Activated naive CD4-positive, alpha-beta T cell treated with anti-CD3 and anti-CD28 coated beads for 36 hours (primary cell): ENCODE measurements at regions not wholly inside any gene's neighbourhood (a gene's known extent, or its start where the extent isn't known, plus 50 kb on each side); places are given as distances from the start of the nearest gene placed in this dataset.
A peak's percentile ranks its signal among the peaks of the same experiment; 100 is the strongest.

ENCODE experiments used
- CTCF ChIA-PET: fragments of 350-600 bp; sonication (Branson Sonifier 250); formaldehyde crosslinking; loops from one replicate; lab custom pipeline; 2021; ENCODE audit warnings: antibody characterized with exemption; lab: Charles Lee
- DNase-seq: peaks from one replicate; pipeline ENCODE4 v3.0.0-alpha.2; 2020
- H3K27ac Mint-ChIP-seq: one replicate; pipeline ENCODE4 v1.8.0; 2021; ENCODE audit warnings: mild to moderate bottlenecking, mixed read lengths
- H3K27me3 Mint-ChIP-seq: one replicate; pipeline ENCODE4 v1.8.0; 2021; ENCODE audit warnings: low read depth, mixed read lengths
- H3K36me3 Mint-ChIP-seq: one replicate; pipeline ENCODE4 v1.8.0; 2021; ENCODE audit warnings: low read depth, mixed read lengths
- H3K4me1 Mint-ChIP-seq: one replicate; pipeline ENCODE4 v1.8.0; 2021; ENCODE audit warnings: low read depth, mixed read lengths
- H3K4me3 Mint-ChIP-seq: one replicate; pipeline ENCODE4 v1.8.0; 2021; ENCODE audit warnings: mild to moderate bottlenecking, moderate library complexity, mixed read lengths
- H3K9me3 Mint-ChIP-seq: one replicate; pipeline ENCODE4 v1.8.0; 2021; ENCODE audit warnings: mixed read lengths
- intact Hi-C: fragments of 100-400 bp; cut with micrococcal nuclease; formaldehyde crosslinking; loops from one replicate; pipeline ENCODE4 v1.15.1; 2023

DNA sequence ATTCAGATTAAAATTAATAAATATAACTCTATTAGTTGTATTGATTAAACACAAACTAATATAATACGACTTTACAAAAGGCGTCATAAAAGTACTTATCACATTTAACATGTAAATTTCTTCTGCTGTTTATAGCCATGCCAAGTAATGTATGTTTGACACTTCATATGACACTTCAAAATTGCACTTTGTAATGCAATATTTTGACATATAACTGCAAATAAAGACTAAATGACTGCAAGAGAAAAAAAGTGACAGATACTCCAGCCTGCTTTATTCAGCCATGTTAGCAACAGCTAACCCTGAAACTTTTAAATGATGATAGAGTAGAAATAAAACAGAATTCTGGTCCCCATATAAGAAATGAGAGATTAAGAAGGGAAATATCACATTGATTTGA is 1238.0 kb downstream of the MRPL39 start:
- intact Hi-C loops: no loop called here
- Mint-ChIP-seq H3K4me1 (no peaks in the 10 kb centered on the region), H3K36me3 (no peaks in the 10 kb centered on the region), H3K27me3 (peaks cover 2% of the 10 kb centered on the region), H3K9me3 (no peaks in the 10 kb centered on the region), H3K27ac (no peak overlapping the region), H3K4me3 (no peak overlapping the region)
- no peak for DNase-seq
- CTCF ChIA-PET: no interaction called here

DNA sequence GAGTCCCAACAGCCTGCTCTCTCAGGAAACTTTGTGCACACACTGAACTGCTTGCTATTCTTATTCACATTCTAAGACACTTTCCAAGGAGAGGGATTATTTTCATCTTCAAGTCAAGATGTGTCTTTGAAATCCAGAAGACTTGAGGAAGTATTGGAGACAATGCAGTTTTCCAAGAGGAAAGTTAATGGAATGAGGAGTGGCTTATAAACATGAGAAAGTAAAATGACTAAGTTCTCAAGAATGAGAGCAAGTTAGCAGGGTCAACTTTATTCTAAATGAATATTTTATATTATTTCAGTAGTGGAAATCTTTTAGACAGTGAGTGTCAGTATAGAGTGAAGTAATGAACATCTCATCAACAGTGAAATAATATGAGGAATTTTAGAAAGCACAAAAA is 1239.3 kb downstream of the MRPL39 start:
- no peaks in the 10 kb centered on the region for H3K9me3 Mint-ChIP-seq
- CTCF ChIA-PET: no interaction called here
- intact Hi-C loops: no loop called here

DNA sequence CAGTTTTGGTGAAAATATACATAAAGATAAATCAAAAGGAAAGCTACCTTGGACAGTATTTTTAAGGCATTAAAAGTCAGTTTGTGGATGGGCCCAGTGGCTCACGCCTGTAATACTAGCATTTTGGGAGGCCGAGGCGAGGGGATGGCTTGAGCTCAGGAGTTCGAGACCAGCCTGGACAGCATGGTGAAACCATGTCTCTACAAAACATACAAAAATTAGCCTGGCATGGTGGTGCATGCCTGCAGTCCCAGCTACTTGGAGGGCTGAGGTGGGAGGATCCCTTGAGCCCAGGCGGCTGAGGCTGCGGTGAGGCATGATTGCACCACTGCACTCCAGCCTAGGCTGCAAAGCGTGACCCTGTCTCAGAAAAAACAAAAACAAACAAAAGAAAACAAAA is 1253.8 kb downstream of the MRPL39 start:
- DNase-seq: no peak
- no peaks in the 10 kb centered on the region for H3K4me1 Mint-ChIP-seq
- H3K9me3 Mint-ChIP-seq: no peaks in the 10 kb centered on the region
- intact Hi-C loops: no loop called here
- CTCF ChIA-PET: interaction anchor here (0.6 kb wide), 1 partner anchor 975 kb away, joined by 3 read pairs; no protein-coding TSS in a partner anchor
- H3K27me3 Mint-ChIP-seq: no peaks in the 10 kb centered on the region
- no peaks in the 10 kb centered on the region for H3K36me3 Mint-ChIP-seq
- H3K4me3 Mint-ChIP-seq: no peak overlapping the region
- H3K27ac Mint-ChIP-seq: no peak overlapping the region

More for the DNA sequence above, 1239.3 kb downstream of the MRPL39 start:
- H3K4me3 Mint-ChIP-seq: no peak overlapping the region
- no peaks in the 10 kb centered on the region for H3K4me1 Mint-ChIP-seq
- peaks cover 2% of the 10 kb centered on the region for H3K27me3 Mint-ChIP-seq
- DNase-seq: no peak
- H3K27ac Mint-ChIP-seq: no peak overlapping the region
- no peaks in the 10 kb centered on the region for H3K36me3 Mint-ChIP-seq

DNA sequence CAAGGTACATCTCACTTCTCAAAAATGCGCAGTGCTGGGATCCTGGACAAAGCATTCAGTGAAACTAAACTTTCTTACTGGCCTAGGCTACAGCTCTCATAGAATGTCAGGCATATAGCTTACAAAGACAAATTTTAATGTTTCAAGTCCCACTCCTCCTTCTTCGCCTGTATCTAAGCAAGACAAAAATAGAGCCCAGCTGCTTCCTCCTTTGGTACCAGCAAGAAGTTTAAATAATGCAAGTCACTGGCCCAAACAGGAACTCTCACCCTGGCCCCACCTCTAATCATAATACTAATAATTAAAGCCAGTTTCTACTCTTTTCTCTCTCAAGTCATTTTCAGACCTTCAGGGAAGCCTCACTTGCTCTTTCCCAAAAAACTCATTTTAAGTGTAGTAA is 1267.9 kb downstream of the MRPL39 start:
- no peaks in the 10 kb centered on the region for H3K4me1 Mint-ChIP-seq
- no peak for DNase-seq
- CTCF ChIA-PET: no interaction called here
- intact Hi-C loops: no loop called here
- H3K4me3 Mint-ChIP-seq: no peak overlapping the region
- H3K9me3 Mint-ChIP-seq: no peaks in the 10 kb centered on the region
- H3K36me3 Mint-ChIP-seq: no peaks in the 10 kb centered on the region
- H3K27me3 Mint-ChIP-seq: no peaks in the 10 kb centered on the region
- H3K27ac Mint-ChIP-seq: no peak overlapping the region

DNA sequence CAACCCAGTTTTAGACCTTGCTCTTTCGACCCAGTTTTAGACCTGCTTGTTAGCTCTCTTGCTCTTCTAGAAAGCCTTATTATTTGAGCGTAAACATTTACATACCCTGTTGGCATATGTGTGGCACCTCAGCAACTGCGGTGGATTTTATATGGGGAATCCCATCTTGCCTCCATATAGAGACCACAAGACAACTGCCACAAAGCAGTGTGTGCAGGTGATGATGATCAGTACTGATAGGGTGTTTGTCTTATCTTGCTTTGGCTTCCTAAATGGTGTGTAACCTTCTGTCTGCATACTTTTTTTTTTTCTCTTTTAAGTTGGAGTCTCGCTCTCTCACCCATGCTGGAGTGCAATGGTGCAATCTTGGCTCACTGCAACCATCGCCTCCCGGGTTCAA is 1270.8 kb downstream of the MRPL39 start:
- Mint-ChIP-seq H3K4me1 (no peaks in the 10 kb centered on the region), H3K9me3 (no peaks in the 10 kb centered on the region), H3K36me3 (no peaks in the 10 kb centered on the region), H3K4me3 (no peak overlapping the region), H3K27me3 (peaks cover 2% of the 10 kb centered on the region), H3K27ac (no peak overlapping the region)
- no peak for DNase-seq
- intact Hi-C loops: no loop called here
- CTCF ChIA-PET: no interaction called here

DNA sequence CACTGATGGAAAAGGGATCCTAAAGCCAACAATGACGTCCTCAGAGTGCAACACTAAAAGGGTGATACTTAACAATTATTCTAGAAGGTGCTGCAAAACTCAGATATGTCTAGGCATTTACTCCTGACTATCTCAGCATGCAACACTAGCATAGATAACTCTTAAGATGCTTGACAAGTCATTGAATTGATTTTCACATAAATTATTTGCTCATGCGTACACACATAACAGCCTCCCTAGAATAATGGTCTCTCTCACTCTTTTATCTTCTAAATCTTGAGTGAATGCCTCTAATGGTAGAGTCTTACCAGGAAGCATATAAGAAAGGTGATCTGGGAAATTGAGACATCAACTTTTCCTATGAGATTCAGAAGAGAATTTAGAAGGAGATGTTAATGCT is 1283.7 kb downstream of the MRPL39 start:
- H3K36me3 Mint-ChIP-seq: no peaks in the 10 kb centered on the region
- peaks cover 3% of the 10 kb centered on the region for H3K9me3 Mint-ChIP-seq
- no peak for DNase-seq
- CTCF ChIA-PET: no interaction called here
- no peaks in the 10 kb centered on the region for H3K4me1 Mint-ChIP-seq
- peaks cover 5% of the 10 kb centered on the region for H3K27me3 Mint-ChIP-seq
- intact Hi-C loops: no loop called here
- no peak overlapping the region for H3K27ac Mint-ChIP-seq
- H3K4me3 Mint-ChIP-seq: no peak overlapping the region

DNA sequence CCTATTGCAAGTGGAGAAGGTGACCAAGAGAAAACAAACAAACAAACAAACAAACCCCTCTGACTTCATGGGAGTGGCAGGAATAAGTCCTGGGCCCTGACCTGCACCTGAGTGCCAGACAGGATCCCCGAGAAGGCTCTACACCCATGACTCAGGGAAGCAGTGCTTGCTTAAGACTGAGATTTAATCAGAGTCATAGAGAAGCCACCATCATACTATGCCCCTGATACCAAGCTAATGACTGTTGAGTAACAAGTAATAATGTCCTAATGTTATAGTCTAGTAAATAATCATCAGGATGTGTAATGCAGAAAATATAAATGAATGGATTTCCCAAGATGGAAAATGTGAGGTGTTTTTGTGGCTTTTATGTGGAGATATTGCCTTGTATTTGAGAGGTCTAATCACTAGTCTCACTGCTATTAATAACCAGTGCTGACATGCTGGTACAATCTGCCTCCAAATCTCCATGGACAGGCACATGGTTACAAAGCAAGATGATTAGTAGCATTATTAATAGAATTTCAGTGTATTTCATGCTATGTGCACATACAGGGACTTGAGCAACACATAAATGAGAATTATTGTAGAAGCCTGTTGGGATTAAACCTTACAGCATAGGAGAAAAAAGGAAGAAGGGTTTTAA is 1290.9 kb downstream of the MRPL39 start:
- H3K4me1 Mint-ChIP-seq: no peaks in the 10 kb centered on the region

DNA sequence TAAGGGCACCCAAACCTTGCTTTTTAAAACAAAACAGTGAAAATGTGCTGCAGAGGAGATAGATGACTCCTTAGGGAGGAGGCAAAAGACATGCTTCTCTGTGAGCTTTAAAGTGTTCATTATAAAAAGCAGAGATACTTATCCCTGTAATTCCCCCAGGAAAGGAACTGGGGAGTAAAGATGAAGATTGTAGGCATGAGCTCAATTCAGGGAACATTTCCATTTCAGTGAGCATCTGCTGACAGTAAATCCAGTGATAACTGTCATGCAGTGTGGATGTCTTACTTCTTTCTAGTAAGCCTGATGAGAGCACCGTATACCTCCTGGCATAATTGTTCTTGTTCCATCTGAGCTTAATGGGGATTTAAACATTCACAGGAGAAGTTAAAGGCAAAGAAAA is 1296.5 kb downstream of the MRPL39 start:
- intact Hi-C loops: no loop called here
- Mint-ChIP-seq H3K4me3 (no peak overlapping the region), H3K27me3 (no peaks in the 10 kb centered on the region), H3K9me3 (no peaks in the 10 kb centered on the region), H3K27ac (no peak overlapping the region), H3K4me1 (no peaks in the 10 kb centered on the region), H3K36me3 (no peaks in the 10 kb centered on the region)
- CTCF ChIA-PET: no interaction called here
- DNase-seq: no peak

More for the DNA sequence above, 1290.9 kb downstream of the MRPL39 start:
- CTCF ChIA-PET: no interaction called here
- Mint-ChIP-seq H3K27ac (no peak overlapping the region), H3K9me3 (no peaks in the 10 kb centered on the region), H3K36me3 (no peaks in the 10 kb centered on the region), H3K4me3 (no peak overlapping the region), H3K27me3 (no peaks in the 10 kb centered on the region)
- no peak for DNase-seq
- intact Hi-C loops: no loop called here

DNA sequence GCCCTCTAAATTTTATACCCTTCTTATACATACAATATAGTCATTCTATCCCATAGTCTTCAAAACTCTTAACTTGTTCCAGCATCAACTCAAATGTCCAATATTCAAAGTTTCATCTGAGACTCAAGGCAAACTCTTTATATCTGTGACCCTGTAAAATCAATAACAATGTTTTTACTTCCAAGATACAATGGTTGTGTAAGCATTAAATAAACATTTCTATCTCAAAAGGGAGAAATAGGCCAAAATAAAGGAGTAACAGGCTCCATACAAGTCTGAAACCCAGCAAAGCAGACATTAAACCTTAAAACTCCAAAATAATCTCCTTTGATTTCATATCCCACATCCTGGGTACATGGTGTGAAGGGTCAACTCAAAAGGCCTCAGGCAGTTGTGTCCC is 1299.1 kb downstream of the MRPL39 start:
- peaks cover 4% of the 10 kb centered on the region for H3K4me1 Mint-ChIP-seq
- H3K9me3 Mint-ChIP-seq: no peaks in the 10 kb centered on the region
- no peak overlapping the region for H3K4me3 Mint-ChIP-seq
- intact Hi-C loops: no loop called here
- CTCF ChIA-PET: no interaction called here
- no peak overlapping the region for H3K27ac Mint-ChIP-seq
- H3K36me3 Mint-ChIP-seq: no peaks in the 10 kb centered on the region
- DNase-seq: no peak
- no peaks in the 10 kb centered on the region for H3K27me3 Mint-ChIP-seq

DNA sequence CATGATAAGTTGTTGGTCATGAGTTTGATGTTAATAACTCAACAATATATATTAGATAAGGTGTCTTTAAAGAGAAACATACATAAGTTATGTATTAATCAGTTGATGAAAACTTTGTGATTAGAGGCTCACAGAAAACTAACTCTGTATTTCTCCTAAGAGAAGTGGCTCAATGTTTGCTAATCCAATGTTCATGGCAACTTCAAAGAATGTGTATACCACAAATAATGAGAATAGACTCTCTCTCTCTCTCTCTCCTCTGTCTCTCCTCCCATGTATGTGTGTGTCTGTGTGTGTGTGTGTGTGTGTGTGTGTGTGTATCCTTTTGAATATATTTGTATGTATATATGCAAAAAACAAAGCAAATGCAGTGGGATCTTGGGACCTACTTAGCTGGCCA is 1304.9 kb downstream of the MRPL39 start:
- H3K36me3 Mint-ChIP-seq: no peaks in the 10 kb centered on the region
- no peak overlapping the region for H3K4me3 Mint-ChIP-seq
- no peak overlapping the region for H3K27ac Mint-ChIP-seq
- no peak for DNase-seq
- CTCF ChIA-PET: no interaction called here
- H3K27me3 Mint-ChIP-seq: no peaks in the 10 kb centered on the region
- intact Hi-C loops: no loop called here
- peaks cover 4% of the 10 kb centered on the region for H3K4me1 Mint-ChIP-seq
- H3K9me3 Mint-ChIP-seq: no peaks in the 10 kb centered on the region

DNA sequence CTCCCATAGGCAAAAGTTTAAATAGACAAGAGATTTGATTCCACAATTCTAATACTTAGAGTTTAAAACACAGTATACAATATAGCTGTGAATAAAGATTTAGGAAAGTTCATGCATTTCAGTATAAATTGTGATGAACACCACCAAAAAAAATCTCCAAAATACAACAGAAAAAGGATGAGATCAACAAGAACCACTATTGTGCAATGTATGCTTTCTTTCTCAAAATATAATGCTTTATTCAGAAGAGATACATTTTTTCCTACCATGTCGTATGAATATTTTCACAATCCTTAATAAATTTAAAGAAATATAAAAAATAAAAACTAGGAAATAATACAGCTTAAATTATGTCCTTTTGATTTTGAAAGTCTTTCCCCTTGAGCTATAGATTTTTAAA is 1309.2 kb downstream of the MRPL39 start:
- CTCF ChIA-PET: no interaction called here
- intact Hi-C loops: no loop called here

DNA sequence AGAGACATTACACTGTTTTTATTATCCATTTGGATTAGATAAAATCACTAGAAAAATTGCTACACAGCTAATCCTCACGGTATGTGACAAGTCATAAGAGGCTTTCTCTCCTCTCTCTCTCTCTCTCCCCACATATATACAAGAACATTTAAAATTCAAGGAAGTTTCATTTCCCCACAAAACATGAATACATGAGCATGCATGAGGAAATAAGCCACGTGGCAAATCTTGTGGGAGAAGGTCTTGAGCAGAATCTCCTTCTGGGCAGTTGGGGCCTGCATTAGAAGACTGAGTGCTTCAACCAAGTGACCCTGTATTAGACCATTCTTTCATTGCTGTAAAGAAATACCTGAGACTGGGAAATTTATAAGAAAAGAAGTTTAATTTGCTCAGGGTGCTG is 1313.1 kb downstream of the MRPL39 start:
- CTCF ChIA-PET: no interaction called here
- Mint-ChIP-seq H3K27ac (no peak overlapping the region), H3K9me3 (no peaks in the 10 kb centered on the region), H3K4me1 (peaks cover 7% of the 10 kb centered on the region), H3K27me3 (no peaks in the 10 kb centered on the region), H3K36me3 (no peaks in the 10 kb centered on the region), H3K4me3 (no peak overlapping the region)
- intact Hi-C loops: loop anchor here (5.0 kb wide), 1 partner anchor 133 kb away; no protein-coding TSS in a partner anchor
- DNase-seq: no peak

More for the DNA sequence above, 1309.2 kb downstream of the MRPL39 start:
- no peaks in the 10 kb centered on the region for H3K27me3 Mint-ChIP-seq
- no peaks in the 10 kb centered on the region for H3K36me3 Mint-ChIP-seq
- no peaks in the 10 kb centered on the region for H3K9me3 Mint-ChIP-seq
- no peaks in the 10 kb centered on the region for H3K4me1 Mint-ChIP-seq
- H3K4me3 Mint-ChIP-seq: no peak overlapping the region
- no peak for DNase-seq
- no peak overlapping the region for H3K27ac Mint-ChIP-seq

DNA sequence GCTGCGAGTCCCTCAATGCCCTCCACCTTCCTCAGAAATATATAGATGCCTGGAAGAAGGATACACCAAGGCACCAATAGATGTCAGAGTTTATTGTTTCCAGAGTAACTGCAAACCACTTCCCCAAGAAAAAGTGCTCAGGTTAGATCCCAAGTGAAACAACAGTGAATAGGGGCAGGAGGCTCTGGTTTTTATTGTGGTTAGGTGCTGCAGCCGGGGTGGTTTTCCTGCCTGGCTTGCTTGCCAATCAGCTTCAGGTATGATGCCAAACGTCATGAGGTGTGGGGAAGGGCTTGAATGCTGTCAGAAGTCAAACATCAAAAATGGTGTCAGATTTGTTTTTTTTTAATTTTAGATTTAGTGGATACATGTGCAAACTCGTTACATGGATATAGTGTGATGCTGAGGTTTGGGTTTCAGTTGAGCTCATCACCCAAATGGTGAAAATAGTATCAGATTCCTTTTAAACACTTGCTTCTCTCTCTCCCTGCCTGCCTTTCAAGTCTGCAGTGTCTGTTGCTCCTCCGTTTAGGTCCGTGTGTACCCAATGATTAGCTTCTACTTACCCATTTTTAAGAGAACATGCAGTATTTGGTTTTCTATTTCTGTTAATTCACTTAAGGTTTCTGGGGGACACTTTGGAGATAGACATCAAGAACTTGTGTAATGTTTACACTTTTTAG is 1317.0 kb downstream of the MRPL39 start:
- H3K27ac Mint-ChIP-seq: no peak overlapping the region
- no peaks in the 10 kb centered on the region for H3K36me3 Mint-ChIP-seq
- intact Hi-C loops: loop anchor here (5.0 kb wide), 1 partner anchor 137 kb away; no protein-coding TSS in a partner anchor
- no peaks in the 10 kb centered on the region for H3K27me3 Mint-ChIP-seq
- H3K4me3 Mint-ChIP-seq: peak overlapping the region; percentile 41
- no peaks in the 10 kb centered on the region for H3K9me3 Mint-ChIP-seq
- H3K4me1 Mint-ChIP-seq: peaks cover 7% of the 10 kb centered on the region
- CTCF ChIA-PET: no interaction called here
- peak; percentile 69 for DNase-seq
